ENCODE measurements at regions not wholly inside any gene's neighbourhood (a gene's known extent, or its start where the extent isn't known, plus 50 kb on each side); places are given as distances from the start of the nearest gene placed in this dataset.
"Not testable (repeated sequence)": the region's sequence is repeated elsewhere in the genome, so short reads cannot be mapped to it uniquely, and the experiment has no call there.

DNA sequence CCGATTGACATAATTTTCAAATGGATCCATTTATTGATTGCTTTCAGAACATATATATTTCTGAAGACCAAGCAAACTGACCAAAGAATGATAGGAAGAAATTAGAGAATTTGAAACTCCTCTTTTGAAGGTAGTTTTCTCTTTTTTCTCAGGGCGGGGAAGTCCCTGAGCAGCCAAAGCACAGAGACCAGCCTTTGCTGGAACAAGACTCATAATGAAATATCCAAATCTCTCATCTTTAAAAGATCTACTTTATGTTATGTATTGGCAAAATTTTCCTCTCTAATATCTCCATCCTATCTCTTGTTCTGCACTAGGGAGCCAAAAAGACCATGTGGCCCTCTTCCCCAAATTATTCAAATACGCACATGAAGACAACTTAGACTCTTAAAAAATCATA is 379.0 kb upstream of the TCF4 start:
- no peak for DNase-seq (ENCODE audit: low read depth)

GRCh38 chr18:55964171-55964570 is 376.2 kb upstream of the TCF4 start:
- no peak for DNase-seq (ENCODE audit: low read depth)

DNA sequence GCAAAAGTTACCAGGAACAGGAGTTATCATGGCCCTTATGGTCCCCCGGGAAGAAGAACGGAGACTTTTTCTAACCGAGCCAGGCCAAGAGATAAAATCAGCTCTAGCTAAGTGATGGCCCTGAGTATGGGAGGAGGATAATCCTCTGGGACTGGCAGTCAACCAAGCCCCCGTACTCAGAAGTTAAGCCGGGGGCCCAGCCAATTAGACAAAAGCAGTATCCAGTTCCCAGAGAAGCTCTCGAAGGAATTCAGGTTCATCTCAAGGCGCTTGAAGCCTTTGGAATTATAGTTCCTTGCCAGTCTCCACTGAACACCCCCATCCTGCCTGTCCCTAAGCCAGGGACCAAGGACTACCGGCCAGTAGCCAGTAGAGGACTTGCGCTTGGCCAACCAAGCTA is 365.3 kb upstream of the TCF4 start:
- DNase-seq (ENCODE audit: low read depth), result no peak

DNA sequence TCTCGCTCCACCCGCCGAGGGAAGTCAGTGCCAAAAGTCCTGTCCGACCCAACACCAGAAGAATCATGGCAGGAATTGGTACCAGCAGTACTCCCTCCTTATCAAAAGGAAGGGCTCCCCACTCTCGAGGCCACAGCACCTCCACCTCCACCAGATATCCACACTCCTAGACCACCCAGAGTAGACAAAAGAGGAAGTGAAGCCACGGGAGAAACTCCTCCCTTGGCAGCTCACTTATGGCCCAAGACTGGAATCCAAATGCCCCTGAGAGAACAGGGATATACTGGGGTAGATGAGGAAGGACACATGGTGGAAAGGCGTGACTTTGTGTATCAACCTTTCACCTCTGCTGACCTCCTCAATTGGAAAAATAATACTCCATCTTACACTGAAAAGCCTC is 363.7 kb upstream of the TCF4 start:
- DNase-seq (ENCODE audit: low read depth), result not testable (repeated sequence)

DNA sequence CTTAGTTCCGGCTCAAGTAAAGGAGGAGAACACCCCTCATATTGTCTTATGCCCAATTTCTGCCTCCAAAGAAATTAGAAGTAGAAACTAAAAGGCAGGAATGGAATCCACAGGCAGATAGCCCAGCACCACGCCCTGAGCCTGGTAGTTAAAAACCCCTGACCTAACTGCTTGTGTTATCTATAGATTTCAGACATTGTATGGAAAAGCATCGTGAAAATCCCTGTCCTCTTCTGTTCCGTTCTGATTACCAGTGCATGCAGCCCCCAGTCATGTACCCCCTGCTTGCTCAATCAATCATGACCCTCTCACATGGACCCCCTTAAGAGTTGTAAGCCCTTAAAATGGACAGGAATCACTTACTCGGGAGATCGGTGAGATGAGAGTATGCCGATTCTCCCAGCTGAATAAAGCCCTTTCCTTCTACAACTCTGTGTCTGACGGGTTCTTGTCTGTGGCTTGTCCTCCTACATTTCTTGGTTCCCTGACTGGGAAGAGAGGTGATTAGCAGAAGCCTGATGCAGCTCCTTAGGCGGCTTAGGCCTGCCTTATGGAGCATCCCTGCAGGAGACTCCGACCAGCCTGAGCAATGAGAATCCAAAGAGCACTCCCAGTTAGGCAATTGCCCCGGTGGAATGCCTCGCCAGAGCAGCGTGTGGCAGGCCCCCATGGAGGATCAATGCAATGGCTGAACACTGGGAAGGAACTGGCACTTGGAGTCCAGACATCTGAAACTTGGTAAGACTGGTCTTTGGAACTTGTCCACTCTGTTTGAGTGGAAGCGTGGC is 362.6 kb upstream of the TCF4 start:
- DNase-seq (ENCODE audit: low read depth), result no peak

GRCh38 chr18:55934821-55935220 is 346.8 kb upstream of the TCF4 start:
- DNase-seq (ENCODE audit: low read depth), result no peak

- DNase-seq (ENCODE audit: low read depth), result no peak
Measured at GRCh38 chr18:55932675-55933074, 344.7 kb upstream of the TCF4 start.

DNA sequence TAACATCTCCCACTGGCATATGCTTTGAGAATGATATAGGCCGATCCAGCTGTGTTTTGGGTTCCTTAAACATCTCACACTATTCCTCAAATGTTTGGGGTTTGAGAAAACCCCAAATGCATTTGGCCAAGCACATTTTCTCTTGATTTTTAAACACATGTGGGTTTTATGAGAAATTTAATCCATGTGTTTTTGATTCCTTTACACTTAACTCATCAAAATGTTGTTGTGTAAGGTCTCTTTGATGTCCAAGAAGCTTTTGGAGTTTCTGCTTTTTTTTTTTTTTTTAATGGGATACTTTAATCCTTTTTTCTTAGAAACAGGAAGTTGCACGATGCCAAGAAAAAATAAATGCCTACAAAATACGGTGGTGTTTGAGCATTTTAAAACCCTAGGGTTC is 339.8 kb upstream of the TCF4 start:
- DNase-seq (ENCODE audit: low read depth), result peak; percentile 84

DNA sequence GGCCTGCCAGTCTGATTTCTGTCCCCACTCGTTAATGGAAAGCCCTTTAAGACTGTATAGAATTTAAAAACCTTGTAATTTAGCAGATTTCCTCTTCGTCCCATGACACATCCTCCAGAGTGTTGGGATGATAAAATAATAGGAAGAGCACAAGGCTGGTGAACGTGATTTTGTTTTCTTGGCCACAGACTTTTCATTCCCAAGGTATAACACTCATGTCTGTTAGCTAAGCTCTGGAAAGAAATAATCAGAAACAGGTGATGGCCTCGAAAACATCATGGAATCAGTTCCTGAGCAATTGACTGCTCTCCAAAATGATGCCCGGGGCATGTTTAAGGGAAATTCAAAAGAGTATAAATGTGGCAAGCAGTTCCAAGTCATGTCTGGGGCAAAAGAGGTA is 337.8 kb upstream of the TCF4 start:
- DNase-seq (ENCODE audit: low read depth), result no peak

GRCh38 chr18:55920063-55920462 is 332.1 kb upstream of the TCF4 start:
- DNase-seq (ENCODE audit: low read depth), result no peak

DNA sequence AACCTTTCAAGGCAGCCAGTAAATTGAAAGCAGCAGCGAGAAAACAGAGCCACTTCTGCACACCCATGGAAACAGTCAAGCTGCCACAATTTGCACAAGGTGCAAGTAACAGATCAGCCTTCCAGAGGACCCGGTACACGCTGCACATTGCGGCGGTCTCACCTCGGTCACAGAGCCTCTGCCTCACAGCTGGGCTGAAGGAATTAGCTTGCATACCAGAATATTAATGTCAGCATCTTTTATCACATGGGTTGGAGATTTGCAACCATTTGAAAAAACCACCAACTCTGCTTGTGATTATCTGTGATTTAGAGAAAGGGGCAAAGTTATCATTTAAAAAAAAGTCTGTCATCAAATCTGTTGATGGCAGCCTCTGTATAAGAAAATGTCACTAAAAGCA is 330.5 kb upstream of the TCF4 start:
- DNase-seq (ENCODE audit: low read depth), result peak; percentile 2

DNA sequence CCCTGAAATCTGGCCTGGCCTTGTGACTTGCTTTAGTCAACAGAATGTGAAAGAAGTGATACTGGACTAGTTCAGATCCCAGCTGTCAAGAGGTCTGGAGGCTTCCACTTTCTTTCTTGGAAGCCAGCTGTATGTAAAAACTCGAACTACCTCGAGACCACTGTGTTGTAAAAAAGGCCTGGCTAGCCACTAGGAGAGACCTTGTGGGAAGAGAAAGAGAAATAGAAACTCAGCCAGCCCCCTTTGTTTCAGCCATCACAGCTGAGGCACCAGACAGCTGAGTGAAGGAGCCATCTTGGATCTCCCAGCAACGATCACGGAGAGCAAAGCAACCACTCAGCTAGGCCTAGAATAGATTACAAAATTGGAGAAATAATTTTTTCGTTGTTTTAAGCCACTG is 324.9 kb upstream of the TCF4 start:
- DNase-seq (ENCODE audit: low read depth), result no peak

GRCh38 chr18:55912071-55912470 is 324.1 kb upstream of the TCF4 start:
- DNase-seq (ENCODE audit: low read depth), result no peak

DNA sequence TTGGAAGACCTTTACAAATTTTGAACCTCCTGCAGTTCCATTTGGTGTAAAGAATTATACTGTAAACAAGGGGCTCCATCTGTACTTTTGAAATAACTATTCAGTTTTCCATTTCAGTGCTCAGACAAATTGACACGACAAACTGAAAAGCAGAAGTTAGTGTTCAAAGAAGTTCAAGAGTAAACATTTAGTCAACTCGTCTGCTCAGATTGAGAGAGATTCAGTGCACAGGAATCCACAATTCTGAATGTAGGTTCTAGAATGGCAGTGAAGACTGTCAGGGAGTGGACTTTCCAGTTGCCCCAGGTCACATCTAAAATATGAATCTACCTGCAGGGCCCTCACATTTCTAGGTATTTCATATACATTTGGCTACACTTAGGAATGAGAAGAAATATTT is 322.3 kb upstream of the TCF4 start:
- DNase-seq (ENCODE audit: low read depth), result no peak

GRCh38 chr18:55908901-55909366 is 320.9 kb upstream of the TCF4 start:
- DNase-seq (ENCODE audit: low read depth), result no peak

DNA sequence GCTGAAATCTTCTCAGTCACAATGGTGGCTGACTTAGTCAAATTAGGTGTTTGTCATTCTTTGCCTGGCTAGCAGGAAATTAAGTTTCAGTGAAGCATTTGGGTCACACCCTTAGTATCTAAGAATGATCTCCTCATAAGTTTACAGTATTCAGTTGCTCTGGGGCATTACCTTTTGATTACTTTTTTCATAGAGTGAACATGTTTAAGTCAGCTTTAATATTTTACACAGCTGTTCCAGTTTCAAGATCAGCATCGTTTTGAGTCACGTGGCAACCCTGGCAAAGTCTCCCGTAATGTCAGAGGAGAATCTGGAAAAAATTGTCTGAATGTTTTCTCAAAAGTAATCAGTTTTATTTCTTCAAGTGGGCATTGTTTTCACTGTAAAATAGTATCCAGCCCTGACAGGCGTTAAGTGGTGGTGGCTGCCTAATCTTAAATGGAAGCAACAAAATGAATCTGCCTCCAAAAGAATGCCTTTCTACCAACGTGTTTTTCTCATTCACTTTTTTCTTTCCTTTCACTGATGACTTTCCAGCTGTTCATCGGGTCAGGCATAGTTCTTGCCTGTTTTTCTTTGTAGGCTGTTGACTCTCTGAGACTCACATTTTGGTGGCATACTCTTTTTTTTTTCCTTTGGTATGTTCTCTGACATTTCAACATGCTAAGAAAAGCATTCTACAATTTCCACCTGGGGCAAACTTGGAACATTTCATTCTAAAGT is 319.6 kb upstream of the TCF4 start:
- peak; percentile 36 for DNase-seq (ENCODE audit: low read depth)

DNA sequence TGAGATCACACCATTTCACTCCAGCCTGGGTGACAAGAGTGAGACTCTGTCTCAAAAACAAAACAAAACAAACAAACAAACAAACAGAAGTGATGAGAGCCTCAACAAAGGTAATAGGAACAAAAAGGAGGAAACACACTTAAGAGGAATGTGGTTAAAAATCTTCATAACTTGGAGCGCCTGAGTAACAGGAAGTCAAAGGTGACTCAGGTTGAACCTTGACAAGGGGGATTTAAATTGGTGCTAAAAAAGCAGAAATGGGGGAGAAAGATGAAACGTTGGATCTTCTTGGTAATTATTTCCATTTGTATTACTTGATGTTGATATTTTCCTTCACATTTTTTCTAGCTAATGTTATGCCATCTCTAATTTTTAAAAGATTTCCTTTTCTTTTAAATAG is 318.5 kb upstream of the TCF4 start:
- no peak for DNase-seq (ENCODE audit: low read depth)

- DNase-seq (ENCODE audit: low read depth), result no peak
Measured at GRCh38 chr18:55903911-55904310, 315.9 kb upstream of the TCF4 start.

DNA sequence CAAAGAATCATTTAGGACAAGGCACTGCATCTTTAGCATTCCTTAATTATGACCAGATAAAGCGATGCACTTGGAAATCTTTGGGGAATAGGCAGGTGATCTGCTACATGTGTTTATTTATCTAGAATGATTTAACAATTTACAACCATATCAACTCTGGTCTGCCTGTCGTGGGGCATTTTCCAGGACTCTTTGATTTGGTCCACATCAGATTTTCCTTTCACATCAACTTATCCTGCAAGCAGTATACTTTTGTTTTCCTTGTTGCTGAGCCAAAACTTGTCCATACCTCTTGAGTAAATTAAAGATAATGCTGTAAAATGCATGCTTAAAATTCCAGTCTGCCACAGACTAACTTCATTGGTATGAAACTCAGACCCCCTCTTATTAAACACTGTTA is 312.4 kb upstream of the TCF4 start:
- no peak for DNase-seq (ENCODE audit: low read depth)

- no peak for DNase-seq (ENCODE audit: low read depth)
Measured at GRCh38 chr18:55897091-55897689, 309.2 kb upstream of the TCF4 start.

GRCh38 chr18:55893948-55894347 is 306.0 kb upstream of the TCF4 start:
- no peak for DNase-seq (ENCODE audit: low read depth)

DNA sequence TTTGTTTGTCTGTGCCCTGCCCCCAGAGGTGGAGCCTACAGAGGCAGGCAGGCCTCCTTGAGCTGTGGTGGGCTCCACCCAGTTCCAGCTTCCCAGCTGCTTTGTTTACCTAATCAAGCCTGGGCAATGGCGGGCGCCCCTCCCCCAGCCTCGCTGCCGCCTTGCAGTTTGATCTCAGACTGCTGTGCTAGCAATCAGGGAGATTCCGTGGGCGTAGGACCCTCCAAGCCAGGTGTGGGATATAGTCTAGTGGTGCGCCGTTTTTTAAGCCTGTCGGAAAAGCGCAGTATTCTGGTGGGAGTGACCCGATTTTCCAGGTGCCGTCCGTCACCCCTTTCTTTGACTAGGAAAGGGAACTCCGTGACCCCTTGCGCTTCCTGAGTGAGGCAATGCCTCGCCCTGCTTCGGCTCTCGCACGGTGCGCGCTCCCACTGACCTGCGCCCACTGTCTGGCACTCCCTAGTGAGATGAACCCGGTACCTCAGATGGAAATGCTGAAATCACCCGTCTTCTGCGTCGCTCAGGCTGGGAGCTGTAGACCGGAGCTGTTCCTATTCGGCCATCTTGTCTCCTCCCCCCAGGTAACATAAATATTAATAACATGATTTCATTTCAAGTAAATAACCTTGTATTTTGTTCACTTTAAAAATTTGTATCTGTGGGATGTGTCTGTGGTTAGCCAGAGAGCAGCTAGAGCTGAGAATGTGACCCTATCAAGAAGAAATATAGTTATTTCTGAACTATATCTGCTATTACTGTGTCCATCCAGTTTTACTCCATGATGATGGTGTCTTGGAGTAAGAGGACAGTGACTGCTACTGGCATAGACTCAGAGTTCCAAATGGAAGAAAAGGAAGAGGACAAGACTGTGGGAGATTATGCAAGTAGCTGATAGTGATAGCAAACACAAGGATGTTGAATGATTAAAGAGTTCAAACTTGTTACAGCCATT is 305.1 kb upstream of the TCF4 start:
- DNase-seq (ENCODE audit: low read depth), result not testable (repeated sequence)

All from LHCN-M2 (cell line).